ENCODE measurements at regions not wholly inside any gene's neighbourhood (a gene's known extent, or its start where the extent isn't known, plus 50 kb on each side); places are given as distances from the start of the nearest gene placed in this dataset.

DNA sequence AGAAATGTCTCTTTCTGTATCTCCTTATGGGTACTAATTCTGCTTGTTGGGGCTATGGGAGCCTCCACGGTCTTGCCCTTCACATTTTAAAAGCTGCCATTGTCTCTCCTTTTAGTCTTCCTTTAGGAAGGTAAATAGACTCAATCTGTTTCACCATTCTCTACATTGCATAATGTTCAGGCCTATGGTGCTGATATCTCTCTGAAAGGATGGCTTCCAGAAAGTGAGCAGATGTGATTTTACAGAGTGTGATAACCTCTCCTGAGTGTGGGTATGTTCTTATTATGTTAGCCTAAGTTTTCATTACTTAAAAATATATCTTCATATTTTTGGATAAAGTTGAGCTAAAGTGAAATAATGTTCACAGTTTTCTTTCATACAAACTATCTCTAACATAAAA lies 254.0 kb upstream of the PITX2 start:
- Histone ChIP-seq H3K27ac (ENCODE audit: low read length) (no peak overlapping the region), H3K36me3 (ENCODE audit: control insufficient read depth, insufficient read depth, low read length) (no peaks in the 10 kb centered on the region), H3K9me3 (replicated peaks; ENCODE audit: control insufficient read depth, low read depth, low read length) (no peaks in the 10 kb centered on the region), H3K4me1 (ENCODE audit: control insufficient read depth, insufficient read depth, low read length) (peaks cover 2% of the 10 kb centered on the region), H3K27me3 (ENCODE audit: control insufficient read depth, insufficient read depth, low read length) (no peaks in the 10 kb centered on the region), H3K4me3 (ENCODE audit: low read length) (no peak overlapping the region)
- WGBS (ENCODE audit: insufficient coverage), result no CpG with 5 or more reads among the region's 1 CpG
- no peak for DNase-seq

DNA sequence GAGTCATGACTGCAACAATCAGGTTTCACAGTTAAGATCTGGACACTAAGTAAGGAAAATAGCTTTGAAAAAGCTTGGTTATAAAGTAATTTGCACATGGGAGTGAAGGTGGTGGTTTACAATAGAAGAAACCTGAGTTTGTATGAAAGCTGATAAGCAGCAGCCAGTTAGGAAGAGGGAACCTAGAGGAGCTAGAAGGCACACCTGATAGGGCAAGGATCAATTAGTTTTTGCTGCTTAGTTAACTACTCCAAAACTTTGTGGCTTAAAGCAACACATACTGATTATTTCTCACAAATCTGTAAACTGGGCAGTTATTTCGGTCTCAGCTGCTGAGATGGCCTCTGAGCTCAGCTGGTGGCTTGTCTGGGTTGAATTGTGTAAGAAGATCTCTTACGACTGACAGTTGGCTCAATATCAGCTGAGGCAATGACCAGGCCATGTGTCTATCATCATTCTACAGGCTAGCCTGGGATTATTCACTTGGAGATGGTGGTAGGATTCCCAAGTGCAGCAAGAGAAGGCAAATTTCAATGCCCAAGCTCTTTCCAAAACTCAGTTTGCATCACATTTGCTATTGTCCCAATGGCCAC lies 255.0 kb upstream of the PITX2 start:
- peak; percentile 30 for DNase-seq
- peaks cover 2% of the 10 kb centered on the region for H3K4me1 ChIP-seq (ENCODE audit: control insufficient read depth, insufficient read depth, low read length)

DNA sequence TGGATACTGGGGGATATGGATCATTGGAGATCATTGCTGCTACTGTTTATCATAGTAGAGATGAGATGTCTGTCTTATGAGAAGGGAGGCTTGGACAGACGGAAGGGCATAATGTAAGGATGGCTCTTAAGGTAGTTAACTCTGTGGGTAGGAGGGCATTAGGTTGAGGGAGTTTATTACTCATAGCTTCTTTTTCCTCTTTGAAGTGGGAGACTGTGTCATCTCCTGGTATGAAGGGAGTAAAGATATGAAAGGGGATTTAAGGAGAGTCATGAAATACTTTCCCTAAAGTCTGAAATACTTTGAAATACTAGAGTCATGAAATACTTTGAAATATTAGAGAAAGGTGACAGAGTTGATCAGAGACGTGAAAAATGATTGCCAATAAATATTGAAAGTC lies 255.5 kb upstream of the PITX2 start:
- no peaks in the 10 kb centered on the region for H3K27me3 ChIP-seq (ENCODE audit: control insufficient read depth, insufficient read depth, low read length)
- DNase-seq, result no peak
- no peaks in the 10 kb centered on the region for H3K9me3 ChIP-seq (replicated peaks; ENCODE audit: control insufficient read depth, low read depth, low read length)
- H3K36me3 ChIP-seq (ENCODE audit: control insufficient read depth, insufficient read depth, low read length), result no peaks in the 10 kb centered on the region
- H3K4me1 ChIP-seq (ENCODE audit: control insufficient read depth, insufficient read depth, low read length), result peaks cover 2% of the 10 kb centered on the region
- no peak overlapping the region for H3K27ac ChIP-seq (ENCODE audit: low read length)
- no peak overlapping the region for H3K4me3 ChIP-seq (ENCODE audit: low read length)
- WGBS (ENCODE audit: insufficient coverage), result 75% methylated on average over 1 of the region's 2 CpGs

More for the DNA sequence above, 255.0 kb upstream of the PITX2 start:
- Histone ChIP-seq H3K4me3 (ENCODE audit: low read length) (no peak overlapping the region), H3K9me3 (replicated peaks; ENCODE audit: control insufficient read depth, low read depth, low read length) (no peaks in the 10 kb centered on the region), H3K27ac (ENCODE audit: low read length) (no peak overlapping the region), H3K36me3 (ENCODE audit: control insufficient read depth, insufficient read depth, low read length) (no peaks in the 10 kb centered on the region), H3K27me3 (ENCODE audit: control insufficient read depth, insufficient read depth, low read length) (no peaks in the 10 kb centered on the region)
- 50% methylated on average over 1 of the region's 2 CpGs for WGBS (ENCODE audit: insufficient coverage)

DNA sequence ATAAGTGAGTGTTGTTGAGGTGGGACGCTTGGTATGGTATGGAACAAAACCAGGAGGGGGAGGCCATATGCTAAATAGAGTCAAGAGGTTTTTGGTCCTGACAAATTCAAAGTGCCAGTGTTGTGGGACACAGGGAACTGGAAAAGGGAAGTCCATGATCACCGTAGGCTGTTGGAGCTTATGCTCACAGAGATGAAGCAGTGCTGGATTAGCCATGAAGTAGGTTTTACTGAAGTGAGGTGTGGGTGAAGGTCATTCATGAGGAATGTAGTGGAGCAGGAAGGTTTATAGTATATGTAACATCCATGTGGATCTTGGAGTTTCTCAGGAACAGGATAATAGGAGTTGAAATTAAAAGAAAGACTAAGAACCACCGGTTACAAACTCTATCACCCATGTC lies 256.1 kb upstream of the PITX2 start:
- Histone ChIP-seq H3K4me3 (ENCODE audit: low read length) (no peak overlapping the region), H3K27ac (ENCODE audit: low read length) (no peak overlapping the region), H3K27me3 (ENCODE audit: control insufficient read depth, insufficient read depth, low read length) (no peaks in the 10 kb centered on the region), H3K4me1 (ENCODE audit: control insufficient read depth, insufficient read depth, low read length) (peaks cover 2% of the 10 kb centered on the region), H3K9me3 (replicated peaks; ENCODE audit: control insufficient read depth, low read depth, low read length) (no peaks in the 10 kb centered on the region), H3K36me3 (ENCODE audit: control insufficient read depth, insufficient read depth, low read length) (no peaks in the 10 kb centered on the region)
- 77% methylated on average over 2 of the region's 3 CpGs for WGBS (ENCODE audit: insufficient coverage)
- no peak for DNase-seq

DNA sequence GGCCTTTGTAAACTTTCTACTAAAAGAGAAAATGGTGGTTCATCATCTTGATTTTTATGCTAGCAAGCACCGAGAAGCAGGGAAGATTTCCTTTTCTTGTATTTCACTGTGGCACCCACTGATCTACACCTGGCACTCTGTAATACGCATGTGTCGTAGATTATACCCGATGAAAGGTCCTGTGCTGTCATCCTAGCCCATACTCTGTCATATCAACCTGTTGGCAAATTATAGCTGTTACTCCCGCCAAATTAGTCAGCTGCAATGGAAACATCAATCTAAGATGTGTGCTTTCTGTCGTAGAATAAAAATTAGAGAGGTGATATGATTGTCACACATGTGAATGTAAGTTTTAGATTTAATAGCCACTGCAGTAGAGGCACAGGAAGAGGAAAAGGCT lies 263.4 kb upstream of the PITX2 start:
- no peaks in the 10 kb centered on the region for H3K9me3 ChIP-seq (replicated peaks; ENCODE audit: control insufficient read depth, low read depth, low read length)
- no peak overlapping the region for H3K4me3 ChIP-seq (ENCODE audit: low read length)
- H3K4me1 ChIP-seq (ENCODE audit: control insufficient read depth, insufficient read depth, low read length), result no peaks in the 10 kb centered on the region
- H3K27me3 ChIP-seq (ENCODE audit: control insufficient read depth, insufficient read depth, low read length), result no peaks in the 10 kb centered on the region
- no peak for DNase-seq
- H3K27ac ChIP-seq (ENCODE audit: low read length), result no peak overlapping the region
- WGBS (ENCODE audit: insufficient coverage), result 95% methylated on average over 3 of the region's 6 CpGs
- H3K36me3 ChIP-seq (ENCODE audit: control insufficient read depth, insufficient read depth, low read length), result no peaks in the 10 kb centered on the region

DNA sequence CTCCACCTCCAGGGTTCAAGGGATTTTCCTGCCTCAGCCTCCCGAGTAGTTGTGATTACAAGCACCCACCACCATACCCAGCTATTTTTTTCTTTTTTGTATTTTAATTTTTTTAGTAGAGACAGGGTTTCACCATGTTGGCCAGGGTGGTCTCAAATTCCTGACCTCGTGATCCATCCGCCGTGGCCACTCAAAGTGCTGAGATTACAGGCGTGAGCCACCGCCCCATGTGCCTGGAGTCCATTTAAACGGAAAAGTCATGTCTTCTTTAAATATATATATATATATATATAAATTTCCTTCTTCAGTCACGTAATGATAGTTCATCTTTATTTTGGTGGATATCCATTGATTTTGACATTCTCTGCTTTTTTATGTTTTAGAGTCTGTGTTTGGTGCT lies 264.0 kb upstream of the PITX2 start:
- H3K4me1 ChIP-seq (ENCODE audit: control insufficient read depth, insufficient read depth, low read length), result no peaks in the 10 kb centered on the region
- no peak overlapping the region for H3K4me3 ChIP-seq (ENCODE audit: low read length)
- no peaks in the 10 kb centered on the region for H3K36me3 ChIP-seq (ENCODE audit: control insufficient read depth, insufficient read depth, low read length)
- no peak for DNase-seq
- WGBS (ENCODE audit: insufficient coverage), result no CpG with 5 or more reads among the region's 8 CpGs
- no peaks in the 10 kb centered on the region for H3K9me3 ChIP-seq (replicated peaks; ENCODE audit: control insufficient read depth, low read depth, low read length)
- H3K27me3 ChIP-seq (ENCODE audit: control insufficient read depth, insufficient read depth, low read length), result no peaks in the 10 kb centered on the region
- no peak overlapping the region for H3K27ac ChIP-seq (ENCODE audit: low read length)

DNA sequence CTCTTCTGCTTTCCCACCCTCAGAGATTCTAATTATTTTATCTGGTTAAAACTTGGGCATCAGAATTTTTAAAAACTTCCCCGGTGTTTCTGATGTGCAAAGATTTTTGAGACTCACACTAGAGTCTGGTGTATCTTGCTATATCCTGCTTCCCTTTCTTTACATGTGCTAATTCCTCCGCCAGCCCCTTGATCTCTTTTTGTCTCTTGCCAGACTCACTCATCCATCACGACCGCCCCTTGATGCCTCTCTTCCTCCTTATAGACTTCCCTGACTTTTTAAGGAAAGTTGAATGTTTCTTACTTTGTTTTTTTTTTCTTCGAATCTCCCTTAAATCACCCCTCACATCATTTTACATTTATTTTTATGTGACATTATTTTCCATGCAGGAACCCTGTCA lies 274.9 kb upstream of the PITX2 start:
- Histone ChIP-seq H3K4me3 (ENCODE audit: low read length) (no peak overlapping the region), H3K4me1 (ENCODE audit: control insufficient read depth, insufficient read depth, low read length) (no peaks in the 10 kb centered on the region), H3K36me3 (ENCODE audit: control insufficient read depth, insufficient read depth, low read length) (no peaks in the 10 kb centered on the region), H3K27ac (ENCODE audit: low read length) (no peak overlapping the region), H3K27me3 (ENCODE audit: control insufficient read depth, insufficient read depth, low read length) (no peaks in the 10 kb centered on the region), H3K9me3 (replicated peaks; ENCODE audit: control insufficient read depth, low read depth, low read length) (no peaks in the 10 kb centered on the region)
- no peak for DNase-seq
- no CpG with 5 or more reads among the region's 5 CpGs for WGBS (ENCODE audit: insufficient coverage)

DNA sequence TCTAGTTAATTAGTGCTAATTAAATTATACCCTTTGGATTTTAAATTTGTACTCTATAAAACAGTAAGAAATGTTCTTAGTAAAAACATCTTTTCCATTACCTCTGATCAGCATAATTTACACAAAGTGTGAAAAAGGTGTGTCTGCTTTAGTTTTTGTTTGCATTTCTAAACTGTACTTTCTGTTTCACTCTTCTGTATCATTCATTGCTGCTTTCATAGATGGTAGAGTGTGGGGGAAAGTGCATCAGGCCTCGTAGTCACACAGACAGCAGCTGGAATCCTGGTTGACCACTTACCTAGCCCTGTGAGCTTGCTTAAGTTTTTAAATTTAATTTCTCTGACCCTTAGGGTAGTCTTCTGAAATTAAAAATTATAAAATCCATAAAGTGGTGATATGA lies 275.4 kb upstream of the PITX2 start:
- DNase-seq, result no peak
- WGBS (ENCODE audit: insufficient coverage), result no CpG with 5 or more reads among the region's 1 CpG
- Histone ChIP-seq H3K27ac (ENCODE audit: low read length) (no peak overlapping the region), H3K27me3 (ENCODE audit: control insufficient read depth, insufficient read depth, low read length) (no peaks in the 10 kb centered on the region), H3K36me3 (ENCODE audit: control insufficient read depth, insufficient read depth, low read length) (no peaks in the 10 kb centered on the region), H3K9me3 (replicated peaks; ENCODE audit: control insufficient read depth, low read depth, low read length) (no peaks in the 10 kb centered on the region), H3K4me1 (ENCODE audit: control insufficient read depth, insufficient read depth, low read length) (no peaks in the 10 kb centered on the region), H3K4me3 (ENCODE audit: low read length) (no peak overlapping the region)

DNA sequence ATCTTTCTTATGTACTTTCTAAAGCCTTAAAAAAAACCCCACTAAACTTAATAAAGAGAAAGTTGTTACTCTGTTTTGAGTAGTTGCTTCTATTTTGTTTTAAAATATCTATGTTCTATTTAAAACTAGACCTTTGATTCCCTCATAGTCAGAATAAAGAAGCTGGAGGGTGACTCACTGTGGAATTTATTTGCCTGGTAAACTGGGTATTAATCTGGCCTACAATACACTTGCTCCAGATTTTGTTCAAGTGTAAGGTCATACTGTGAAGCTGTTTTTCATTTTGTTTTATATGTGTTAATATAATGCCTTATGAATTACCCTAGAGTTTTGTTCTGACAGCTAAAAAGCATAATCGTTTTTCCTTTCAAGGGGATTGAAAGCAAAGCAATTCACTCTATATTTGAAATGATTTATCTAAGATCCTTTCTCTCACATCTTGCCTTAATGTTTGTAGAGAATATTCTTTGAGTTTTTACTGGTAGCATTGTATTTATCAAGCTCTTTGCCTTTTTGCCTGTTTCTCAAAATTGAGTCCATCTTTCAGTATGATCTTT lies 277.4 kb upstream of the PITX2 start:
- no peak for DNase-seq
- H3K27ac ChIP-seq (ENCODE audit: low read length), result no peak overlapping the region

DNA sequence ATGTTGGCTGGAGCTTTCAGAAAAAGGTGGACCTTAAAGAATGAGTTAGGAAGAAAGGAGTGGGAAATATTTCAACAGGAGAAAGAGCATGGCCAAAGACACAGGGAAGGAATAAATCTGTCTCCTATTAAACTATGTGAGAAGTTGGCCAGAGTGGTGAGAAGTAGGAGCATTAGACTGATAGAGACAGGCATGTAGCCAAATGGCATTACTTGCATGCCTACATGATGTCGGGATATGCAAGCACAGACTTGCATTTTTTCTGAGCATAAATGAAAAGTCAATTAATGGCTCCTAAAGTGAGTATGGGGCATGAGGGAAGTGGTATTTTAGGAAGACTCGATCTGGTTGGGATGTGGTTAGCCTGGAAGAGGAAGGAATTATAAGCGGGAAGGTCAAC lies 279.6 kb upstream of the PITX2 start:
- Histone ChIP-seq H3K27ac (ENCODE audit: low read length) (no peak overlapping the region), H3K36me3 (ENCODE audit: control insufficient read depth, insufficient read depth, low read length) (no peaks in the 10 kb centered on the region), H3K9me3 (replicated peaks; ENCODE audit: control insufficient read depth, low read depth, low read length) (no peaks in the 10 kb centered on the region), H3K4me1 (ENCODE audit: control insufficient read depth, insufficient read depth, low read length) (no peaks in the 10 kb centered on the region), H3K27me3 (ENCODE audit: control insufficient read depth, insufficient read depth, low read length) (no peaks in the 10 kb centered on the region), H3K4me3 (ENCODE audit: low read length) (no peak overlapping the region)
- 72% methylated on average over 3 of the region's 3 CpGs for WGBS (ENCODE audit: insufficient coverage)
- no peak for DNase-seq

More for the DNA sequence above, 277.4 kb upstream of the PITX2 start:
- no peak overlapping the region for H3K4me3 ChIP-seq (ENCODE audit: low read length)
- no peaks in the 10 kb centered on the region for H3K36me3 ChIP-seq (ENCODE audit: control insufficient read depth, insufficient read depth, low read length)
- no peaks in the 10 kb centered on the region for H3K27me3 ChIP-seq (ENCODE audit: control insufficient read depth, insufficient read depth, low read length)
- H3K9me3 ChIP-seq (replicated peaks; ENCODE audit: control insufficient read depth, low read depth, low read length), result no peaks in the 10 kb centered on the region
- no peaks in the 10 kb centered on the region for H3K4me1 ChIP-seq (ENCODE audit: control insufficient read depth, insufficient read depth, low read length)
- no CpG with 5 or more reads among the region's 1 CpG for WGBS (ENCODE audit: insufficient coverage)
